ENCODE measurements at regions not wholly inside any gene's neighbourhood (a gene's known extent, or its start where the extent isn't known, plus 50 kb on each side); places are given as distances from the start of the nearest gene placed in this dataset.

- DNase-seq (ENCODE audit: low spot score), result no peak
- peak; percentile 28 for TF ChIP-seq CTCF (IDR thresholded peaks at IDR 0.05; ENCODE audit: extremely low read depth, insufficient read depth, missing control alignments)
- in situ Hi-C loops (cut with MboI; ENCODE audit: low pct_unique_long_range_greater_than_20kb, low sequenced_read_pairs, unreplicated experiment), result no loop called here
Observed at GRCh38 chrX:22533898-22534297, 261.2 kb downstream of the CBLL2 start.

GRCh38 chrX:22534643-22535042, 261.9 kb downstream of the CBLL2 start:
- no peak for TF ChIP-seq CTCF (IDR thresholded peaks at IDR 0.05; ENCODE audit: extremely low read depth, insufficient read depth, missing control alignments)
- DNase-seq (ENCODE audit: low spot score), result no peak
- in situ Hi-C loops (cut with MboI; ENCODE audit: low pct_unique_long_range_greater_than_20kb, low sequenced_read_pairs, unreplicated experiment), result no loop called here

- no peak for TF ChIP-seq CTCF (IDR thresholded peaks at IDR 0.05; ENCODE audit: extremely low read depth, insufficient read depth, missing control alignments)
- DNase-seq (ENCODE audit: low spot score), result no peak
- in situ Hi-C loops (cut with MboI; ENCODE audit: low pct_unique_long_range_greater_than_20kb, low sequenced_read_pairs, unreplicated experiment), result no loop called here
Observed at GRCh38 chrX:22536746-22537304, 264.1 kb downstream of the CBLL2 start.

- TF ChIP-seq CTCF (IDR thresholded peaks at IDR 0.05; ENCODE audit: extremely low read depth, insufficient read depth, missing control alignments), result no peak
- in situ Hi-C loops (cut with MboI; ENCODE audit: low pct_unique_long_range_greater_than_20kb, low sequenced_read_pairs, unreplicated experiment), result no loop called here
- no peak for DNase-seq (ENCODE audit: low spot score)
Observed at GRCh38 chrX:22538580-22538979, 265.9 kb downstream of the CBLL2 start.

GRCh38 chrX:22541926-22542325, 269.2 kb downstream of the CBLL2 start:
- in situ Hi-C loops (cut with MboI; ENCODE audit: low pct_unique_long_range_greater_than_20kb, low sequenced_read_pairs, unreplicated experiment), result no loop called here
- no peak for DNase-seq (ENCODE audit: low spot score)
- TF ChIP-seq CTCF (IDR thresholded peaks at IDR 0.05; ENCODE audit: extremely low read depth, insufficient read depth, missing control alignments), result no peak

- no peak for DNase-seq (ENCODE audit: low spot score)
- TF ChIP-seq CTCF (IDR thresholded peaks at IDR 0.05; ENCODE audit: extremely low read depth, insufficient read depth, missing control alignments), result no peak
- in situ Hi-C loops (cut with MboI; ENCODE audit: low pct_unique_long_range_greater_than_20kb, low sequenced_read_pairs, unreplicated experiment), result no loop called here
Observed at GRCh38 chrX:22542641-22543040, 269.9 kb downstream of the CBLL2 start.

- no peak for DNase-seq (ENCODE audit: low spot score)
Observed at GRCh38 chrX:22559506-22559905, 286.8 kb downstream of the CBLL2 start.

More at GRCh38 chrX:22559506-22559905, 286.8 kb downstream of the CBLL2 start:
- no peak for TF ChIP-seq CTCF (IDR thresholded peaks at IDR 0.05; ENCODE audit: extremely low read depth, insufficient read depth, missing control alignments)
- in situ Hi-C loops (cut with MboI; ENCODE audit: low pct_unique_long_range_greater_than_20kb, low sequenced_read_pairs, unreplicated experiment), result no loop called here

Data from GM13977 (cell line).